ENCODE measurements at regions not wholly inside any gene's neighbourhood (a gene's known extent, or its start where the extent isn't known, plus 50 kb on each side); places are given as distances from the start of the nearest gene placed in this dataset.

DNA sequence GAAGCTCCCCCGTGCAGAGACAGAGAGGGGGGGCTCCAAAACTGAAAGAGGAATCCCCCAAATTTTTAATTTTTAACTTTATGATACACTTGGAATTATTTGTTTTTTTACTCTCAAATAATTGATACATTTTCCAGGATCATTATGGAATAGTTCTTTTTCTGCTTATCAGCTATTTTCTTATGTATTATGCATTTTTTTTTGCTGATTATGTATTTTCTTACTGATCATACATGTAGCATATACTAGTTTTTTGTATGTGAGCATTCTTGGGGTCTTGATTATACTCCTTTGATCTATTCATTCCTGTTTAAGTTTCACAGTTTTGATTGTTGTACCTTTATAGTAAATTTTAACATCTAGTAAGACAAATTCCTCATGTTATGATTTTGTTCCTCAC is 55.5 kb upstream of the LDHB start:
- DNase-seq = no peak
- intact Hi-C loops (cut with DNase I; ENCODE audit: low total_unique reads) = no loop called here

GRCh38 chr12:21710958-21711775 is 53.5 kb upstream of the LDHB start:
- intact Hi-C loops (cut with DNase I; ENCODE audit: low total_unique reads) = no loop called here
- Histone ChIP-seq H3K36me3 (no peaks in the 10 kb centered on the region), H3K4me1 (peaks cover 0 to 14% (median 0%) of the 10 kb centered on the region in 4 donors), H3K27me3 (no peaks in the 10 kb centered on the region), H3K27ac (no peak overlapping the region), H3K4me3 (no peak overlapping the region), H3K9me3 (no peaks in the 10 kb centered on the region)
- peak in 1 of 2 donors; percentile 30 for DNase-seq
- 60 to 87% (median 72%) methylated on average over 2 of the region's 2 CpGs for WGBS, 5 donors
- no peak for TF ChIP-seq POLR2A (IDR thresholded peaks at IDR 0.05)
- TF ChIP-seq, protein P1, sequence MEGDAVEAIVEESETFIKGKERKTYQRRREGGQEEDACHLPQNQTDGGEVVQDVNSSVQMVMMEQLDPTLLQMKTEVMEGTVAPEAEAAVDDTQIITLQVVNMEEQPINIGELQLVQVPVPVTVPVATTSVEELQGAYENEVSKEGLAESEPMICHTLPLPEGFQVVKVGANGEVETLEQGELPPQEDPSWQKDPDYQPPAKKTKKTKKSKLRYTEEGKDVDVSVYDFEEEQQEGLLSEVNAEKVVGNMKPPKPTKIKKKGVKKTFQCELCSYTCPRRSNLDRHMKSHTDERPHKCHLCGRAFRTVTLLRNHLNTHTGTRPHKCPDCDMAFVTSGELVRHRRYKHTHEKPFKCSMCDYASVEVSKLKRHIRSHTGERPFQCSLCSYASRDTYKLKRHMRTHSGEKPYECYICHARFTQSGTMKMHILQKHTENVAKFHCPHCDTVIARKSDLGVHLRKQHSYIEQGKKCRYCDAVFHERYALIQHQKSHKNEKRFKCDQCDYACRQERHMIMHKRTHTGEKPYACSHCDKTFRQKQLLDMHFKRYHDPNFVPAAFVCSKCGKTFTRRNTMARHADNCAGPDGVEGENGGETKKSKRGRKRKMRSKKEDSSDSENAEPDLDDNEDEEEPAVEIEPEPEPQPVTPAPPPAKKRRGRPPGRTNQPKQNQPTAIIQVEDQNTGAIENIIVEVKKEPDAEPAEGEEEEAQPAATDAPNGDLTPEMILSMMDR (IDR thresholded peaks at IDR 0.05) = no peak
- TF ChIP-seq POLR2AphosphoS5 (IDR thresholded peaks at IDR 0.05) = no peak
- TF ChIP-seq EP300 (IDR thresholded peaks at IDR 0.05) = no peak

More for the DNA sequence above, 55.5 kb upstream of the LDHB start:
- Histone ChIP-seq H3K27ac (no peak overlapping the region), H3K36me3 (no peaks in the 10 kb centered on the region), H3K4me3 (no peak overlapping the region), H3K4me1 (peaks cover 0 to 14% (median 0%) of the 10 kb centered on the region in 4 donors), H3K9me3 (no peaks in the 10 kb centered on the region), H3K27me3 (no peaks in the 10 kb centered on the region)
- TF ChIP-seq EP300 (IDR thresholded peaks at IDR 0.05) = no peak
- TF ChIP-seq, protein P1 (IDR thresholded peaks at IDR 0.05) = no peak
- no peak for TF ChIP-seq POLR2A (IDR thresholded peaks at IDR 0.05)
- TF ChIP-seq POLR2AphosphoS5 (IDR thresholded peaks at IDR 0.05) = no peak
- WGBS, 5 donors = 69 to 82% (median 75%) methylated on average over 1 of the region's 1 CpG
